HG03442 (cell line): ENCODE measurements at regions not wholly inside any gene's neighbourhood (a gene's known extent, or its start where the extent isn't known, plus 50 kb on each side); places are given as distances from the start of the nearest gene placed in this dataset.

Experiments
- ATAC-seq: cut with Tn5 transposase; IDR thresholded peaks from one replicate; pipeline ENCODE4 v1.9.1; 2021; ENCODE audit warnings: mild to moderate bottlenecking, moderate library complexity; ENCODE audit not compliant: unreplicated experiment

- ATAC-seq, result no peak
These were observed 416.0 kb downstream of the KCNH5 start for GRCh38 chr14:62629176-62629725.

GRCh38 chr14:62631176-62631575 lies 414.1 kb downstream of the KCNH5 start:
- ATAC-seq, result no peak

GRCh38 chr14:62632771-62633170 lies 412.5 kb downstream of the KCNH5 start:
- no peak for ATAC-seq

GRCh38 chr14:62645649-62646048 lies 399.6 kb downstream of the KCNH5 start:
- no peak for ATAC-seq
